ENCODE measurements at regions not wholly inside any gene's neighbourhood (a gene's known extent, or its start where the extent isn't known, plus 50 kb on each side); places are given as distances from the start of the nearest gene placed in this dataset.
"Not testable (repeated sequence)": the region's sequence is repeated elsewhere in the genome, so short reads cannot be mapped to it uniquely, and the experiment has no call there.

DNA sequence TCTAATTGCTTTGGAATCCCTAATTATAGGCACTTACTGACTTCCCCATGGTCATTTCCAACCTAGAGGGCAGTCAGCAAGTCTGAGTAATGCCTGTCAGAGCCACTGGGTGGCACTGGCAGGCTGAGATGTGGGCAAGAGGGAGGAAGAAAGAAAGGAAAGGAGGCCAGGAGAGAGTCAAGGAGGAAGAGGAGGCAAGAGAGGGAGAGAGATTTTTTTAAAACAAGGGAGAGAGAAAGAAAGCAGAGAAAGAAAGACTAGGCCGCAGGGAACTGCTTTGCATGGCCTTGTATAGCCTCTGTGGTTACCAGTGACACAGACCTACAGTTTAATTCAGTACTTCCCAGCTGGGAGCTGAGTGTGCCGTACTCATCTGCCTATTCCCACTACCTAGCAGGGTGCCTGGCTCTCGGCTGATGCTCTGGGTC is 210.4 kb upstream of the ADO start:
- peak; percentile 69 for DNase-seq

DNA sequence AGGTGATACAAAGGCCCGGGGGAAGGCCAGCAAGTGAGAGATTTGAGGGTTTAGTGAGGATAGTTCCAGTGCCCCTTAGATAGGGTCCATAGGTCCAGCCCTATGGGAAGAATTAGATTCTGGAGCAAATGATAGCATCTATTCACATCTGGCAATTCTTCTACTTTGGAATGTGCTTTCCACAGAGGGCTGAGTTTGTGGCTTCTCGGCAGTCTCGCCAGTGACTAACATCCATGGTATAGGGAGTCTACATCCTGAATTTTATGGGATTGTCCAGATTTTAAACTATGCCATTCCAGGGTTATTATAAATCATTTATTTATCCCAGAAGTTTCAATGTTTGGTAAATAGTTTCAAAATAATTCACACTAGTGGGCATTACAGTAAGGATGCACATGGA is 207.3 kb upstream of the ADO start:
- no peak for DNase-seq

DNA sequence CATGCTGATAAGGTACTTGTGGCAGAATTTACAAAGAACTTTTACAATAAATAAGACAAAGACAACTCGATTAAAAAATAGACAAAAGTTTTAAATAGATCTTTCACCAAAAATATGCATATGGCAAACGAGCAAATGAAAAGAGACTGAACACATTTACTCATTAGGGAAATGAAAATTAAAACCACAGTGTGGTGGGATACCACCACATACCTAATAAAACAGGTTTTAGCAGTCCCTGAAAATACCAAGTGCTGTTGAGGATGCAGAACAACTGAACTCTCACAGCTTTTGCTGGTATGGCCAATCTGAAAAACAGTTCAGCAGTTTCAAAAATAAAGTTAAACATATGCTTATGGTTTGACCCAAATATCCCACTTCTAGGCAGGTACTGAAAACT is 205.4 kb upstream of the ADO start:
- DNase-seq: no peak

DNA sequence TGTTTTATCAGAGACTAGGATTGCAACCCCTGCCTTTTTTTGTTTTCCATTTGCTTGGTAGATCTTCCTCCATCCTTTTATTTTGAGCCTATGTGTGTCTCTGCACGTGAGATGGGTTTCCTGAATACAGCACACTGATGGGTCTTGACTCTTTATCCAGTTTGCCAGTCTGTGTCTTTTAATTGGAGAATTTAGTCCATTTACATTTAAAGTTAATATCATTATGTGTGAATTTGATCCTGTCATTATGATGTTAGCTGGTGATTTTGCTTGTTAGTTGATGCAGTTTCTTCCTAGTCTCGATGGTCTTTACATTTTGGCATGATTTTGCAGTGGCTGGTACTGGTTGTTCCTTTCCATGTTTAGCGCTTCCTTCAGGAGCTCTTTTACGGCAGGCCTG is 198.0 kb upstream of the ADO start:
- not testable (repeated sequence) for DNase-seq

DNA sequence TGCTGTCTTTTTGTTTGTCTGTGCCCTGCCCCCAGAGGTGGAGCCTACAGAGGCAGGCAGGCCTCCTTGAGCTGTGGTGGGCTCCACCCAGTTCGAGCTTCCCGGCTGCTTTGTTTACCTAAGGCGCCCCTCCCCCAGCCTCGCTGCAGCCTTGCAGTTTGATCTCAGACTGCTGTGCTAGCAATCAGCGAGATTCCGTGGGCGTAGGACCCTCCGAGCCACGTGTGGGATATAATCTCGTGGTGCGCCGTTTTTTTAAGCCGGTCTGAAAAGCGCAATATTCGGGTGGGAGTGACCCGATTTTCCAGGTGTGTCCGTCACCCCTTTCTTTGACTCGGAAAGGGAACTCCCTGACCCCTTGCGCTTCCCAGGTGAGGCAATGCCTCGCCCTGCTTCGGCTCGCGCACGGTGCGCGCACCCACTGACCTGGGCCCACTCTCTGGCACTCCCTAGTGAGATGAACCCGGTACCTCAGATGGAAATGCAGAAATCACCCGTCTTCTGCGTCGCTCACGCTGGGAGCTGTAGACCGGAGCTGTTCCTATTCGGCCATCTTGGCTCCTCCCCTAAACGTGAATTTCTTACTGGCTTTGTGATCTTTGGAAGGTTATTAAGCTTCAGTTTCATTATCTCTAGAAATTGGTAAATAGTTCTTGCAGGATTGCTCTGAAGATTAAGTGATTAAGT is 196.2 kb upstream of the ADO start:
- DNase-seq: not testable (repeated sequence)

DNA sequence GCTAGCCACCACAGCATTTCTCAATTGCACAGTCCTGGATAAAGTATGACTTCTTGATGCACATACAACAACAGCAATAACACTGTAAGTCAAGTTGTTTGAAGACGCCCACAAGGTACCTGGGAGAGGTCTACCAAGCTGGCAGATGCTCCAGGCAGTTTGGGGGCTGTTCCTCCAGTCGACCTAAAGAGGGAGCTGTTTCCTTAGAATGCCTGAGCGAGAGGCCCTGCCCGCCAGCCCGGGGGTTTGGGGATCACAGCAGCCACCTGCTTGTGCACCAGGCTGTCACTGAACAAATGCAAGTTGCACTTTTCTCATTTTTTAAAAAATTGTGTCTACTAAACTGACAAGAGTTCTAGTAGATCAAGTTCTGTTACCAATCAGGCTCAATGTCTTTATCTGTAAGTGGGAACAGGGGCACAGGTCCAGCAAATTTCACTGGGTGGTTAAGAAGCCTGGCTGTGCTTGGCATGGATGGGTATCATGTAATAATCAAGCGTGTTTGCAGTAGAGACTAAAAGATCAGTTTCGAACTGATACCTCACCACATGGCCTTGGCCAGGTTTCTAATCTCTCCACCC is 193.8 kb upstream of the ADO start:
- DNase-seq: peak; percentile 71

DNA sequence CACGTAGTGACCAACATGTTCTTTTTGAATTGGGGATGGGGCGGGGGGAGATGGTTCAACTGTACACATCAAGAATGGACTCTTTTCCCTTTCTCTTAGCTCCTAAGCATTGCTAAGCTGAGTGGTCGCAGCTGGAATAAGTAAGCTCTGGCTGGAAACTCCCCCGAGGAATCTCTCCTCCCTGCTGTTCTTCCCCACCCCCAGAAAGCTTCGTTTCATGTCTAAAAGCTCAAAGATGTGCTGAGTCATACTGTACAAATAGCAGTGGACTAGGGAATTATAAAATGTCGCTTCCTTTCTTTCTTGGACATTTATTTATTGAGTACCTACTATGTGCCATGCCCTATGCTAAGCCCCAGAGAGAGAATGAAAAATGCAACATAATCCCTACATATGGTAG is 191.1 kb upstream of the ADO start:
- DNase-seq: no peak

DNA sequence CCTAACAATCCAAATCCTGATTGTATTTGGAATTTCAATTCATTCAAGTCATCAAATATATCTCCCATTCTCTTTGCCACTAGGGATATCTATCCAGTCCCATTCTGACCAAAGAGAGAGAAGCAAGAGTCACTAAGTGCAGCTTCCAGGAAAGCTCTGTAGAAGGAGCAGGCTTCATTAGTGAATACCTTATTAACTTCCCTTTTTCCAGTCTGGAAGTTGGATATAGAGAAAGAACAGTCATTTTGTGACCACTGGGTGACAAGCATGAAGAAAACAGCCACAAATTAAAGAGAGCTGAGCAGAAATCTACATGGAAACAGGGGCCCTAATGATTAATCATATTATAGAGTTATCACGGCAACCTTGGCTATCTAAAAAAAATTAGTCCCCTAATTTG is 190.7 kb upstream of the ADO start:
- no peak for DNase-seq

DNA sequence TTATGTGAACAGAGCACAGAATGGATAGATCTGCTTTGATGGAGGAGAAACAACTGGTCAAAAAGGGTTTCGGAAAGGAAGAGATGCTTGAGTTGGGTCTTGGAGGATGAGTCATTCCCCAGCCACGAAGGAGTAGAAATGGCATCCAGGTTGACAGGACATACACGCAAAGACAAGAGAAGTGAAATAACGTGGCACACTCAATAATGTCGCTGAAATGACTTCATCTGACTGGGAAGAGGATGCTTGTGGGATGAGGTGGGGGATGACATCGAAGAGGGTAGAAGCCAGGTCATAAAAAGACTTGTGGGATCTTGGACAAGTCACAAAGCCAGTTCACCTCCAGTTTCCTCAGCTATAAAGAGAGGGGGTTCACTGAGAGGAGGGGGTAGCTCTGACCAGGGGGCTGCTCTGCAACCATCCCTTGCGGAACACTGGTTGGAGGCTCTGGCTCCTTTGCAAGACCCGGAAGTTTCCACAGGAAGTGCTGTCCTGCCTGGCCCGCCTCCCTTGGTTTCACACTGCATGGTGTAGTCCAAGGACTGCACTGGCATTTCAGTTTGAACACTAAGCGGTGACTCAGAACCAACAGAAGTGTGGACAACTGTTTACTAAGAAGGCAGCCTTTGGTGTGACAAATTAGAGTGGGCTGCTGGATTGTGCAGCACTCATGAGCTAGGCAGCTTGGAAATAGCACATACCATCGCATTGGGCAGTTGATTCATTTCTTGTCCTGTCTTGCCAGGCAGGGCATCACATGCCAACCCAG is 189.9 kb upstream of the ADO start:
- no peak for DNase-seq

DNA sequence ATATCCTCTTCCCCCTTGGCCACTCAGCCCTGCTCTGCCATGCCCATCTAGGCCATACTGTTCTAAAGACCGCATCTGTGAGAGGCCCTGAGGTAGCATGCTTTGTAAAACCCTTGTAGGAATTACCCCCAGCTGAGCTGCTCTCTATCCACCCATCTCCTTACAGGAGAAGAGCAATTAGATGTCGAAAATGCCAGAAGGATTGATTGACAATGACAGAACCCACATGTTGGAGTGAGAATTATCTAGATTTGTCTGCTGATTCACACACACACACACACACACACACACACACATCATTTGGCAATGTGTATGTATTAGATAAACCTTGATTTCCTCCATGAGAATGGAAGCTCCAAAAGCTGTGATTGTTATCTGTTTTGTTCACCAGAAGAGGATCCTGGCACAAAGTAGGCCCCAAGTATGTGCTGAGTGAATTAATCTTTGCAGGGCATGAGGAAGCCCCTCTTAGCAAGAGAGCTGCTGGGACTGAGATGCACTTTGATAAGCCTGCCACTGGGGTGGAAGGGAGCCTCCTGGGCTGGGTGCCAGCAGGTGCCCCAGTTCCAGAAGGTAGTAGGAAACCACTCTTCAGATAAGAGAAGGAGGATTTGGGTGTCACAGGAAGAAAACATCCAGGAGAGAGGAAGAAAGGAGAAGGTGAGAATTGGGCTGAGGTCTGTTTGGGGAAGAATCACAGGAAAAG is 187.5 kb upstream of the ADO start:
- peak; percentile 6 for DNase-seq

DNA sequence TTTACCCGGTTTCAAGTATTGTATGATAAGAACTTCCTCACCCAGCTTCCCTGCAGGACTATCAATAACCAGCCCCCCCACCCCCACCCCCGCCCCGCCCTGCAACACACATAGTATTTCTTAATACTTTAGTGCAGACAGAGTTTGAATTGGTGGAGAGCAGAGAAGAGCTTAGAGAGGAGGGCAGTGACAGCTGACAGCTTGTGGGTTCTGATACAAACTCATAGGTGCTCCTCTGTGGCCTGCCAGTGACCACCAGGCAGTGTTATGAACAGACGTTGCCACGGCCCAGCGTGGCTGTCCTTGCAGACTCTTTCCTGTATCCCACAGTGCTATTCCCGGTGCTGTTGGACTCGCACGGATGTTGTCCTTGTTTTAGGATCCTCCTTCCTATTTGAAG is 186.9 kb upstream of the ADO start:
- DNase-seq: no peak

DNA sequence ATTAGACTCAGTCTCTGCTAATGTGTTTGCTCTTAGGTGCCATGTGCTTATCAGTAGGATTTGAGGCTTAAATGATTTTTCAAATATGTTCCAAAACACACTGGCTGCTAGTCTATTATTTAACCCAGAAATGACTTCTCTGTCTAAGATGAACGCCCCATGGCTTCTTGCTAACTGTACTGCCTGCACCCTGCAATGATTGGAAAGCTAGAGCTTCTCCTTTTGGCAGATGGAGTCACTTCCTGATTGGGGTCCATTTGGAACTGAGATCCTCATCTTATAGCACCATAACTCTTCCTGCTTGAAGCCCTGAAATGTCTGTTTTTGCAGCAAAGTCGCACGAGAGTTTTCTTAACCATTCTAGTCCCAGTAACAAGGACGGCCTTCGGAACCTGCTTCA is 186.5 kb upstream of the ADO start:
- no peak for DNase-seq

DNA sequence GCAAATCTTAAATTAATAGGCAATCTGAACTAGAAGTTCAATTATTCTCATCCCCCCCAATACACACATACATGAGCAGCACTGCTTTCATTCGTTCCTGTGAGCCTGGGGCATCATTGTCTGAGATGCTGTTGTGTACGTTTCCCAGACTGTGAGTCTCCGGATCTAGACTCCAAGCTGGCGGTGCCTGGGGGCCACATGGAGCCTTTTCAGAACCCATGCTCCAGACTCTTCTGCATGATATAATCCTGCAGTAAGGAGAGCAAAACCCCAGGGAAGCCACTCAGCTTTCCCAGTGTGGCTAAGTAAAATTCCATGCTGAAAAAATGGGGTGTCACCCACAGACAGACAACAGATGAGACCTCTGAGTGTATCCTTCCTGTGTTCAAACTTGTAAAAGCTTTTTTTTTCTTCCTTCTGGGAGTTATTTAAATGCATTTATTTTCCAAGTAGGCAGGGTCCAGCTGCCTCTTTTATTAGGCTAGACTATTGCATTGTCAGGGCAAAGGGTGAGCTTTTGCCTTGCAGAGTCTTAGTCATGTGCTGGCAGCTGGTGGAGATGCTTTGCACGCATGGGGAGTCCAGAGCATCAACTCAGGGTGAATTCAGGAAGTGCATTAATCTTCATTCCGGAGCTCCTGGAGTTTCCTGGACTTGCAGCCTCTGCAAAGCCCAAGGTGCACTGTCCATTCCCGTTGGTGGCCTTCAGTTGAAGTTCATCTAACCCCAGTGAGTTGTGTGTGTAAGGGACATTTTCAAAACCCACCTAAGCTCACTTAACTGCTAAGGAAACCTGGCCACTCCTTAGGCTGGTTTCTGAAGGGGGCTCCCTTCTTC is 185.7 kb upstream of the ADO start:
- DNase-seq: peak; percentile 10

DNA sequence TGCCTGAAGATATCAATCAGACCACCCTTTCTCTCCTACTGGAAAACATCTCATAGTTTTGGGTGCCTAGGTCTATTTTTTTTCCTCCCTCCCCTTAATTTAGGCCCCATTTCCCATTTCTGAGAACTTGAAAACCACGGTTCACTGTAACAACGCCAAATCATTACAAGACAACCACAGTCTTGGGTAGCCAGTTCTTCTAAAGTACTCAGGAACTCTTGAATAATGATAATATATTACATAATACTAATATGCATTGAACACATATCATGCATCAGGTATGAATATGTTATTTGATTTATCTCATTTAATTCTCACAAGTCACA is 185.1 kb upstream of the ADO start:
- DNase-seq: peak; percentile 26

DNA sequence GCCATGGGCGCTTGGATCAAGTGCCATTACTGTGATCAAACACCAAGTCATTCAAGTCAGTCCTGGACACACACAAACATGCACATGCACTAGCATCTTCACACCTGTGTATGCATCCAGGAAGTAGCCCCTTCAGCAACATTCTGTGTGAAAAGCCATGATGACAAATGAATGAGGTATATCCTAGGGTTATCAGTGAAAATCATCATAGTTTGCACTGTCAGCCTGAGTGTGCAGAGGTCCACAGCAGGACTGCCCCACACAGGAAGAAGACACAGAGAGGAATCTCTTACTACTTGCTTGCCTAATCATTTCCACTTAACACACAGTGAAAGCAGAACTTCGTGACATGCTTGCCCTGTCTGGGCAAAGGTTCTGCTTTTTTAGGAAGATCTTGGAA is 184.0 kb upstream of the ADO start:
- peak; percentile 40 for DNase-seq

DNA sequence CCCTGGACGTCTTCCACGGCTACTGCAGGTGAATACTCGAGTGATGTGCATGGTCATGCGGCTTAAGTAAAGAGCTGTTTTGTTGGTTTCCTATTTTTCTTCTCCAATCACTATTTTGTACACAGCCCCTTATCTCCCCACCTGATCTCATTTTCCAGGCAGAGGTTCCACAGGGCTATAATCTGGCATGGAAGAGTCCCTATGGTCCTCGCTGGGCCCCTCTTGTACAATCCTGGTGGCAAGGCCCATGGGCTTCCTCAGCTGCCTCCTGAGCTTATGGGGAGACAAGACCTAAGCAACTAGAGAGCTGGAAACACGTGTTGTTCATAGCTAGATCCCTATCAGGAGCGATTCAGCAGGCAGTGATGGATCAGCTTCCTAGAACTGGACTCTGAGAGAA is 181.3 kb upstream of the ADO start:
- no peak for DNase-seq

DNA sequence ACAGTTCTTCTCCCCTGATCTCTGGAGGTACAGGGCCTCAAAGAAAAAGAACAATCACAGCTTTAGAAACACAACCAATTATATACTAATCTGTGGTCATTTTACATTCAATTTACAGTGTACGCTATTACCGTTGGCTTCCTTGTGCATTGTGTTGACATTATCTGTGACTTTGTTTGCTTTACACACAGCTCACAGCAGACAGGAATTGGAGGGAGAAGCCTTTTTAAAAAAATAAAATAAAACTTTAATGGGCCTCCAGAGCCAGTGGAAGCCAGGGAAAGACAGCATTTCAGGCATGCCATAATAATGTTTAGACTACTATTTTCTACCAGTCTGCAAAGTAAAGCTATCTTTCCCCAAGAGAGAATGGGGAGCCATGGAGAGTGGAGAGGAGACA is 179.0 kb upstream of the ADO start:
- DNase-seq: no peak

DNA sequence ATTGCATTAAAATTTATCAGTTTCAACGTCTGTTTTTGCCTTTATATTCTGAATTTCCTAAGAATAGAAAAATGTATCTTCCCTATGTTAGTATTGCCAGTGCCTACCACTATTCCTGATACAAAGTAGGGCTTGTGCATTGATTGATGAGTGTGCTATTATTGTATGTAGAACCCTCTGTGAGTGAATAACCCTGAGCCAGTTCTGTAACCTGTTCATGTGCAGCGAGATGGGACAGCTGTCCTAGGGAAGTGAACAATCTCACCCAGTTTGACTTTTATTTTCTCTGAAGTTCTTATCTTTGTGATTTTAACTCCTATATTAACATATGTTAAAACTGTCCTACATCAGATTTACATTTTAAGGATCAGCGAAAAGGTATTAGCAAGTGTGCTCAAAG is 178.4 kb upstream of the ADO start:
- DNase-seq: no peak

DNA sequence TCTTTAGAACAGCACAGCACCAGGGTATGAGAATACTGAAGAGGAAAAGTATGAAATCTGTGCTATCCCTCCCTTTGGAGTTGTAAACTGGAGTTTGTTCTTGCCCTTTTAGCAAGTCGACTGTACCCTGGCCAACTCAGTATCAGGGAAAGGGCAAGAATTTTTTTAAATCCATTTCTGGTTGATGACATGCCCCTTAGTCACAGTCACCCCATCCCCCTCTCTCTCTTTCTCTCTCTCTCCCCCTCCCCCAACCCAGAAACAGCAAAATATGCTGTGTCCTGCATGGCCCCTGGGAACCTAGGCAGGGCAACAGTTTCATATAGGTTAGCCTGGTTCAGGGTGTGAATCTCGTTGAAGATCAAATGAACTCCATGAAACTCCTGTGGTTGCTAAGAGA is 177.7 kb upstream of the ADO start:
- DNase-seq: no peak

DNA sequence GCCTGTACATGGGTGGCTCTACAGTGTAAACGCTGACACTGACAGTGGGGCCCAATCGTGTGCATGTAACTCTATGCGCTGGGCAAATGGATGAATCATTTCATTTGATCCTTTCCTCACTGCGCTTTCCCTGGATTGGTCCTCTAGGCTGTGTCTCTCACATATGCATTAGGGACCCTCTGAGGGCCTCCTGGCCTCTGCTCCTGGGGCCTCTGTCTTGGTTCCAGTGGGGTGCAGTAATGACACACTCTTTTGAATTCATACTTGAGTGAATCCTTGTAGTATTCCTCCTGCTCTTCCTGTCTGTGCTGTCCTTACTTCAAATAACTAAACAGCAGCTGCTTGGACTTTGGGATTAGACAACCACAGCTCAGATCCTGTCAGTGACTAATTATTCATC is 176.5 kb upstream of the ADO start:
- DNase-seq: no peak

DNA sequence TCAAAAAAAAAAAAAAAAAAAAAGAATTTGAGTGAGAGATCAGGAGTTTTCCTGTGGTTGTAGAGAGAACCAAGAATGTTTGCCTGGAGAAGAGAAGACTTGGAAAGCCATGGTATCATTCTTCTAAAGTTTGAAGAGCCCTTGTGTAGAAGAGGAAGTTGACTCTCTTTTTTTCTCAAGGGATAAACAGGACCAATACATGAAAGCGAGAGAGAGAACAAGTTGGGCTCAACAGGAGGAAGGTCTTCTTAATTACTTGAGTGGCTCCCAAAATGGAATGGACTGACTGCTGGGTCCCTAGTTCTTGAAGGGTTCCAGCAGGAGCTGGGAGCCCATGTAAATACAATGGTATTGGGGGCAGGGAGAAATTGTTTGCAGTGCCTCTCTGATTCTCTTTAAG is 173.3 kb upstream of the ADO start:
- DNase-seq: no peak

DNA sequence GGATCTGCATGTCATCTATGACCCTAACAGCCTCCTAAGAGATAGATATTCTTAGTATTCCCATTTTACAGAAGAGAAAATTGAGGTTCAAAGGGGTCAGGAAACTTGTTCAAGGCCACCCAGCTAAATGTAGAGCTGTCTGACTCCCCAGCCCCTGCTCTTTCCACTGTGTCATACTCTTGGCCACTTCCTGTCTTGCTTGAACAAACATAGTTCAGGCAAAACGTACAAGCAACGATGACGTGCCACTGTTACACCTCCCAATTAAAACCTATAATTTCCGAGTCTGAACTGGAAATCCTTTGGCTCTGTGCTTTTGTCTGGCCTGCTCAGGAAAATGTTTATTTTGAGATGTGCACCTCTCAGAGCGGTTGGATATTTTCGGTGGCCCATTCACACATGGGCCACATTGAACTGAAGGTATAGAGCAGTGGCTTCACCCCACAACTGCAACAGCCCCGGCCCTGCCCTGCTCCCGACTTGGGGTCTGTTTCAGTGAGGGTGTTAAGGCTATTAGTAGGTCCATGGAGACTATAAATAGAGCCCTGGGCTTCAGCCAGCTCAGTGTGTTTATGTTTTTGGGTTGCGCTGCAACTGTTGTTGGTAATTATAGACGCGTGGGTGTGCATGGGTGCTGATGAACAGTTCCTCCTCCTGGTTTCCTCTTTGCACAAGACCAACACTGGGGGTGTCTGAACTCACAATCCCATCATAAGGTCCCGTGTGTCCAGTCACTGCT is 172.3 kb upstream of the ADO start:
- no peak for DNase-seq
